ENCODE measurements at regions not wholly inside any gene's neighbourhood (a gene's known extent, or its start where the extent isn't known, plus 50 kb on each side); places are given as distances from the start of the nearest gene placed in this dataset.

GRCh38 chrX:13123247-13123856, 78.9 kb upstream of the FAM9C start:
- H3K27ac ChIP-seq (ENCODE audit: low read depth in 2 of 2, low read length in 2 of 2) = peak overlapping the region in 1 of 2 donors; percentile 60
- H3K36me3 ChIP-seq (ENCODE audit: control insufficient read depth in 2 of 3, insufficient read depth in 3 of 3, low read length in 3 of 3) = no peaks in the 10 kb centered on the region
- no peak for TF ChIP-seq CTCF (IDR thresholded peaks at IDR 0.05; ENCODE audit: borderline replicate concordance, extremely low read depth, insufficient read depth)
- intact Hi-C loops (cut with DNase I) = no loop called here
- no peak overlapping the region for H3K9ac ChIP-seq (ENCODE audit: low read length in 3 of 3)
- H3K4me3 ChIP-seq (ENCODE audit: low read length in 3 of 3) = no peak overlapping the region
- peaks cover 0 to 14% (median 0%) of the 10 kb centered on the region in 3 donors for H3K4me1 ChIP-seq (ENCODE audit: control insufficient read depth in 2 of 3, insufficient read depth in 2 of 3, low read depth in 1 of 3, low read length in 3 of 3)
- FAIRE-seq (no peak), DNase-seq (no peak)
- H3K27me3 ChIP-seq (ENCODE audit: control insufficient read depth, insufficient read depth, low read length) = no peaks in the 10 kb centered on the region
- H3K9me3 ChIP-seq (ENCODE audit: control insufficient read depth in 2 of 3, insufficient read depth in 1 of 3, low read length in 3 of 3) = no peaks in the 10 kb centered on the region

- Histone ChIP-seq H3K9me3 (ENCODE audit: control insufficient read depth in 2 of 3, insufficient read depth in 1 of 3, low read length in 3 of 3) (no peaks in the 10 kb centered on the region), H3K27me3 (ENCODE audit: control insufficient read depth, insufficient read depth, low read length) (no peaks in the 10 kb centered on the region), H3K27ac (ENCODE audit: low read depth in 2 of 2, low read length in 2 of 2) (no peak overlapping the region), H3K9ac (ENCODE audit: low read length in 3 of 3) (no peak overlapping the region), H3K4me1 (ENCODE audit: control insufficient read depth in 2 of 3, insufficient read depth in 2 of 3, low read depth in 1 of 3, low read length in 3 of 3) (peaks cover 0 to 14% (median 0%) of the 10 kb centered on the region in 3 donors), H3K36me3 (ENCODE audit: control insufficient read depth in 2 of 3, insufficient read depth in 3 of 3, low read length in 3 of 3) (no peaks in the 10 kb centered on the region), H3K4me3 (ENCODE audit: low read length in 3 of 3) (no peak overlapping the region)
- no peak for FAIRE-seq
- intact Hi-C loops (cut with DNase I) = no loop called here
- DNase-seq = no peak
- TF ChIP-seq CTCF (IDR thresholded peaks at IDR 0.05; ENCODE audit: borderline replicate concordance, extremely low read depth, insufficient read depth) = no peak
These were observed 76.7 kb upstream of the FAM9C start for GRCh38 chrX:13121020-13121555.

- H3K9ac ChIP-seq (ENCODE audit: low read length in 3 of 3) = no peak overlapping the region
- TF ChIP-seq CTCF (IDR thresholded peaks at IDR 0.05; ENCODE audit: borderline replicate concordance, extremely low read depth, insufficient read depth) = no peak
- no peaks in the 10 kb centered on the region for H3K27me3 ChIP-seq (ENCODE audit: control insufficient read depth, insufficient read depth, low read length)
- H3K4me3 ChIP-seq (ENCODE audit: low read length in 3 of 3) = no peak overlapping the region
- no peaks in the 10 kb centered on the region for H3K9me3 ChIP-seq (ENCODE audit: control insufficient read depth in 2 of 3, insufficient read depth in 1 of 3, low read length in 3 of 3)
- no peaks in the 10 kb centered on the region for H3K36me3 ChIP-seq (ENCODE audit: control insufficient read depth in 2 of 3, insufficient read depth in 3 of 3, low read length in 3 of 3)
- peaks cover 0 to 14% (median 0%) of the 10 kb centered on the region in 3 donors for H3K4me1 ChIP-seq (ENCODE audit: control insufficient read depth in 2 of 3, insufficient read depth in 2 of 3, low read depth in 1 of 3, low read length in 3 of 3)
- peak in 1 of 5 donors; percentile 59 for DNase-seq
- intact Hi-C loops (cut with DNase I) = no loop called here
- no peak for FAIRE-seq
- peak overlapping the region; percentile 60 to 67 for H3K27ac ChIP-seq (ENCODE audit: low read depth in 2 of 2, low read length in 2 of 2)
These were observed 75.6 kb upstream of the FAM9C start for GRCh38 chrX:13120017-13120416.
